HepG2 (cell line): ENCODE measurements at regions not wholly inside any gene's neighbourhood (a gene's known extent, or its start where the extent isn't known, plus 50 kb on each side); places are given as distances from the start of the nearest gene placed in this dataset.

Source experiments
- ATAC-seq: fragments of 200-7000 bp; cut with Tn5 transposase; 3 replicates; pipeline ENCODE4 v1.9.1; 2020; ENCODE audit warnings: mild to moderate bottlenecking, moderate library complexity
- BruUV-seq: library from RNA; stranded (reverse); fragments of 400-500 nt; replicated peaks from 2 replicates; lab custom pipeline; 2021; lab: Mats Ljungman, UMichigan
- CTCF ChIA-PET: fragments of 300-600 bp; formaldehyde crosslinking; extraction: SDS; loops from one replicate; lab custom pipeline; 2021; ENCODE audit warnings: low total read pairs, inconsistent platforms, low intra/inter-chr PET ratio; lab: Yijun Ruan, JAX
- POLR2A ChIA-PET: fragments of 350-600 bp; sonication (Branson Sonifier 250); formaldehyde crosslinking; loops from one replicate; lab custom pipeline; 2020; ENCODE audit warnings: antibody characterized with exemption, inconsistent platforms; lab: Yijun Ruan, JAX
- DNase-seq: peaks from one replicate; pipeline ENCODE4 v3.0.0-alpha.2; 2015; ENCODE audit warnings: low spot score
- FAIRE-seq: peaks from 3 replicates; lab custom pipeline; 2011; peaks lifted over from hg19 to GRCh38; lab: Jason Lieb, UNC
- H2AFZ ChIP-seq: one replicate; pipeline ENCODE4 v1.6.1; 2011; ENCODE audit warnings: low read length, inconsistent platforms
- H3K27ac ChIP-seq: fragments of 300-600 bp; 3 replicates; pipeline ENCODE4 v1.8.0; 2011; ENCODE audit warnings: mixed run types, mild to moderate bottlenecking, mixed read lengths, low read length, inconsistent platforms; ENCODE audit not compliant: insufficient read depth; ENCODE audit errors: extremely low read length
- H3K27me3 ChIP-seq, 2 experiments: fragments of 200-600 bp in 1 of 2; 2 replicates in 1 of 2; 3 replicates in 1 of 2; pipeline versions ENCODE4 v1.6.0 to v1.8.0; 2011; ENCODE audit warnings: low read length in 2 of 2, mild to moderate bottlenecking in 2 of 2, moderate library complexity in 2 of 2, inconsistent platforms in 1 of 2; ENCODE audit not compliant: insufficient read depth in 2 of 2, control insufficient read depth in 1 of 2
- H3K36me3 ChIP-seq, 2 experiments: fragments of 200-600 bp in 1 of 2; replicated peaks in 1 of 2; 2 replicates in 1 of 2; 3 replicates in 1 of 2; pipeline versions ENCODE4 v1.5.1 to v1.8.0; 2011; ENCODE audit warnings: low read length in 2 of 2, inconsistent platforms in 1 of 2; ENCODE audit not compliant: insufficient read depth in 2 of 2, control insufficient read depth in 1 of 2
- H3K4me1 ChIP-seq: 2 replicates; pipeline ENCODE4 v1.5.1; 2012; ENCODE audit warnings: low read length, inconsistent platforms; ENCODE audit not compliant: insufficient read depth
- H3K4me2 ChIP-seq: 2 replicates; pipeline ENCODE4 v1.6.0; 2011; ENCODE audit warnings: low read depth, low read length, inconsistent platforms
- H3K4me3 ChIP-seq, 3 experiments: fragments of 200-600 bp in 1 of 3; sonication (generic), shearing (Covaris generic) in 1 of 3; replicated peaks in 1 of 3; 2 replicates each; pipeline ENCODE4 v1.5.1; 2011 to 2016; ENCODE audit warnings: low read length in 3 of 3, inconsistent platforms in 2 of 3, low read depth in 2 of 3, mild to moderate bottlenecking in 2 of 3, control low read depth in 1 of 3, mixed read lengths in 1 of 3; ENCODE audit not compliant: insufficient read depth in 1 of 3
- H3K79me2 ChIP-seq: one replicate; pipeline ENCODE4 v1.6.1; 2011; ENCODE audit warnings: low read length, inconsistent platforms; ENCODE audit not compliant: insufficient read depth
- H3K9ac ChIP-seq: 2 replicates; pipeline ENCODE4 v1.6.0; 2011; ENCODE audit warnings: mild to moderate bottlenecking, low read depth, low read length, inconsistent platforms; ENCODE audit not compliant: insufficient read depth
- H3K9me3 ChIP-seq: 2 replicates; pipeline ENCODE4 v1.5.1; 2012; ENCODE audit warnings: mild to moderate bottlenecking, low read length
- H4K20me1 ChIP-seq: 2 replicates; pipeline ENCODE4 v1.6.0; 2011; ENCODE audit warnings: inconsistent platforms, mild to moderate bottlenecking, low read length, moderate library complexity; ENCODE audit not compliant: insufficient read depth
- BHLHE40 ChIP-seq: IDR thresholded peaks from 2 replicates; pipeline ENCODE4 v1.6.1; 2011; ENCODE audit warnings: low read length, improper control_type of control experiment
- CEBPB ChIP-seq: IDR thresholded peaks from 2 replicates; pipeline ENCODE4 v1.6.1; 2011; ENCODE audit warnings: low read depth, low read length, improper control_type of control experiment, borderline replicate concordance
- DNMT1 ChIP-seq: sonication (generic); formaldehyde crosslinking; IDR thresholded peaks from 2 replicates; pipeline ENCODE4 v1.5.1; 2020; ENCODE audit warnings: mild to moderate bottlenecking, missing genetic modification reagents
- ISX ChIP-seq: sonication (generic); formaldehyde crosslinking; conservative IDR thresholded peaks from 2 replicates; pipeline ENCODE4 v1.5.0; 2020; ENCODE audit warnings: missing genetic modification reagents
- JUND ChIP-seq: sonication (generic); formaldehyde crosslinking; IDR thresholded peaks from 2 replicates; pipeline ENCODE4 v1.8.0; 2022; ENCODE audit warnings: mild to moderate bottlenecking, missing genetic modification reagents
- MLLT10 ChIP-seq: sonication (generic); formaldehyde crosslinking; IDR thresholded peaks from 2 replicates; pipeline ENCODE4 v1.4.0; 2020; ENCODE audit warnings: missing genetic modification reagents
- NBN ChIP-seq: fragments of 450-650 bp; conservative IDR thresholded peaks from 2 replicates; pipeline ENCODE4 v1.6.1; 2017
- PAX8 ChIP-seq: sonication (generic); formaldehyde crosslinking; IDR thresholded peaks from 2 replicates; pipeline ENCODE4 v1.8.0; 2022; ENCODE audit warnings: mild to moderate bottlenecking, missing genetic modification reagents, borderline replicate concordance
- SKI ChIP-seq: fragments of 450-650 bp; IDR thresholded peaks from one replicate; pipeline ENCODE4 v1.6.1; 2018; ENCODE audit warnings: mild to moderate bottlenecking; ENCODE audit not compliant: partially characterized antibody
- TBX2 ChIP-seq: sonication (generic); formaldehyde crosslinking; IDR thresholded peaks from 2 replicates; pipeline ENCODE4 v1.5.0; 2020; ENCODE audit warnings: missing genetic modification reagents, mild to moderate bottlenecking, borderline replicate concordance
- TERF1 ChIP-seq: sonication (generic); formaldehyde crosslinking; IDR thresholded peaks from 2 replicates; pipeline ENCODE4 v1.8.0; 2022; ENCODE audit warnings: mild to moderate bottlenecking, missing genetic modification reagents, moderate library complexity
- ZKSCAN8 ChIP-seq: IDR thresholded peaks from 2 replicates; pipeline ENCODE4 v1.6.1; 2016; ENCODE audit warnings: borderline replicate concordance, missing genetic modification reagents, missing compliant biosample characterization
- ZNF432 ChIP-seq: sonication (generic); formaldehyde crosslinking; IDR thresholded peaks from 2 replicates; pipeline ENCODE4 v1.5.0; 2020; ENCODE audit warnings: missing genetic modification reagents, mild to moderate bottlenecking, borderline replicate concordance
- ZNF510 ChIP-seq: sonication (generic); formaldehyde crosslinking; IDR thresholded peaks from 2 replicates; pipeline ENCODE4 v1.4.0; 2020; ENCODE audit warnings: low read depth, mild to moderate bottlenecking, missing genetic modification reagents
- ZNF710 ChIP-seq: sonication (generic); formaldehyde crosslinking; IDR thresholded peaks from 2 replicates; pipeline ENCODE4 v1.5.0; 2020; ENCODE audit warnings: mild to moderate bottlenecking, missing genetic modification reagents, borderline replicate concordance
- ZNF782 ChIP-seq: sonication (generic); formaldehyde crosslinking; IDR thresholded peaks from 2 replicates; pipeline ENCODE4 v1.4.0; 2020; ENCODE audit warnings: missing genetic modification reagents, mild to moderate bottlenecking, borderline replicate concordance
- WGBS: methylation state at CpG from one replicate; pipeline ENCODE4 v1.1.6; 2017; ENCODE audit warnings: low lambda C conversion rate; 5-methylcytosine and 5-hydroxymethylcytosine counted together
- in situ Hi-C: cut with HindIII; loops from 2 replicates; pipeline ENCODE4 v1.10.0; 2017; ENCODE audit warnings: low pct_unique_long_range_greater_than_20kb; ENCODE audit not compliant: extremely low pct_ligation_motif_present
- intact Hi-C: fragments of 100-400 bp; cut with micrococcal nuclease; formaldehyde crosslinking; loops from one replicate; pipeline ENCODE4 v1.10.0; 2022; ENCODE audit not compliant: unreplicated experiment

GRCh38 chr10:106226142-106226541 lies 938.4 kb downstream of the SORCS1 start (continued):
- TF ChIP-seq ZNF710 (CRISPR knock-in tag) (no peak), NBN (no peak), ZNF782 (CRISPR knock-in tag) (no peak), BHLHE40 (no peak)

DNA sequence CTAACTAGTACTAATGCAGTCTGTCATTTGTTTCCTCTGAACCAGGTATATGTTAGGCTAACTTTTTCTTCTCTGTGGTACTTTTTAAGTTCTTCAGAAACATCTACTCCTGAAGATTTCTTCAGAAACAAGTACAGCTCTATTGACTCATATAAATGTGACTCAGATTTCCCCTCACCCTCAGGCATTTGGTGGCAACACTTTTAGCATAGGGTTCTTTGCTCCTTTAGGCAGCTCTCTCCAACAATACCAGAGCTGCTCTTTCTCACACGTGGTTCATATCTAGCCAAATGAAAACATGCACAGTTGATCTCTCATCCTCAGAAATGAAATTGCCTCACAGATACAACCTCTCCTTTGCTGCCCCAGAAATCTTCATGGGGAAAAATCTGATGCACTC lies 939.8 kb downstream of the SORCS1 start:
- in situ Hi-C loops: no loop called here
- Histone ChIP-seq H3K4me3 (no peak overlapping the region), H3K4me1 (no peaks in the 10 kb centered on the region), H3K36me3 (no peaks in the 10 kb centered on the region), H2AFZ (no peak overlapping the region), H3K27me3 (no peaks in the 10 kb centered on the region; a peak in 1 of 5 replicates), H3K79me2 (no peaks in the 10 kb centered on the region), H4K20me1 (no peaks in the 10 kb centered on the region), H3K9ac (no peak overlapping the region), H3K27ac (no peak overlapping the region), H3K4me2 (no peak overlapping the region), H3K9me3 (peaks cover 36% of the 10 kb centered on the region)
- no peak for DNase-seq
- intact Hi-C loops: no loop called here
- 0% methylated on average over 1 of the region's 1 CpG for WGBS
- BruUV-seq: no TSS peak
- CTCF ChIA-PET: no interaction called here
- no peak for FAIRE-seq
- POLR2A ChIA-PET: no interaction called here
- ATAC-seq: no peak
- no peak for TF ChIP-seq SKI
- TF ChIP-seq TBX2: no peak
- TF ChIP-seq ZKSCAN8 (CRISPR knock-in tag): no peak
- no peak for TF ChIP-seq ZNF510 (CRISPR knock-in tag)
- no peak for TF ChIP-seq MLLT10
- TF ChIP-seq ISX: no peak
- TF ChIP-seq ZNF432 (CRISPR knock-in tag): no peak
- TF ChIP-seq TERF1 (CRISPR knock-in tag): no peak
- TF ChIP-seq PAX8 (CRISPR knock-in tag): no peak
- no peak for TF ChIP-seq JUND (CRISPR knock-in tag)
- no peak for TF ChIP-seq CEBPB
- TF ChIP-seq DNMT1 (CRISPR knock-in tag): no peak
